ENCODE measurements at regions not wholly inside any gene's neighbourhood (a gene's known extent, or its start where the extent isn't known, plus 50 kb on each side); places are given as distances from the start of the nearest gene placed in this dataset.

DNA sequence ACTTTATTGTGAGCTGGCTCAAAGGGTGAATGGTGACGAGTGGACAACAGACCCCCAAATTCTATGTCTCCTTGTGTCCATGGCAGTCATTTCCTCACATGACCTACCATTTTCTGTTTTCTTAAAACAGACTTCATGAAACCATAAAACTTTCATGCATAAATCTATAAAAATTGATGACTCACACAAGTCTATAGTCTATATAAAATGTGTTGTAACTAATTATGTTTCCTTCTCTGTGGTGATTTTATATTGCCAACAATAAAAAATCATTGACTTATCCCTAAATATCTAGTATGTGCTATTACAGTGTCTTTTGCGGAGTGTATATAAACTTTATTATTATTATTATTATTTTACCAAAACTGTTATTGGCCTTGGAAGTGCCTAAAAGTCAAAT lies 382.4 kb downstream of the MAT2B start:
- Mint-ChIP-seq H3K9me3 (0 out of 2 replicates have a peak, but pooled peaks cover 5% of the 10 kb centered on the region), H3K4me1 (peaks cover 16% of the 10 kb centered on the region), H3K27me3 (ENCODE audit: low read depth) (no peaks in the 10 kb centered on the region), H3K36me3 (no peaks in the 10 kb centered on the region), H3K27ac (no peak overlapping the region), H3K4me3 (no peak overlapping the region)
- ChIA-PET CTCF (no interaction called here), POLR2A (no interaction called here)
- ATAC-seq (no peak), DNase-seq (ENCODE audit: low spot score) (no peak)
- TF ChIP-seq ETV6 (CRISPR knock-in tag; IDR thresholded peaks at IDR 0.05), result no peak
- TF ChIP-seq, protein P1, sequence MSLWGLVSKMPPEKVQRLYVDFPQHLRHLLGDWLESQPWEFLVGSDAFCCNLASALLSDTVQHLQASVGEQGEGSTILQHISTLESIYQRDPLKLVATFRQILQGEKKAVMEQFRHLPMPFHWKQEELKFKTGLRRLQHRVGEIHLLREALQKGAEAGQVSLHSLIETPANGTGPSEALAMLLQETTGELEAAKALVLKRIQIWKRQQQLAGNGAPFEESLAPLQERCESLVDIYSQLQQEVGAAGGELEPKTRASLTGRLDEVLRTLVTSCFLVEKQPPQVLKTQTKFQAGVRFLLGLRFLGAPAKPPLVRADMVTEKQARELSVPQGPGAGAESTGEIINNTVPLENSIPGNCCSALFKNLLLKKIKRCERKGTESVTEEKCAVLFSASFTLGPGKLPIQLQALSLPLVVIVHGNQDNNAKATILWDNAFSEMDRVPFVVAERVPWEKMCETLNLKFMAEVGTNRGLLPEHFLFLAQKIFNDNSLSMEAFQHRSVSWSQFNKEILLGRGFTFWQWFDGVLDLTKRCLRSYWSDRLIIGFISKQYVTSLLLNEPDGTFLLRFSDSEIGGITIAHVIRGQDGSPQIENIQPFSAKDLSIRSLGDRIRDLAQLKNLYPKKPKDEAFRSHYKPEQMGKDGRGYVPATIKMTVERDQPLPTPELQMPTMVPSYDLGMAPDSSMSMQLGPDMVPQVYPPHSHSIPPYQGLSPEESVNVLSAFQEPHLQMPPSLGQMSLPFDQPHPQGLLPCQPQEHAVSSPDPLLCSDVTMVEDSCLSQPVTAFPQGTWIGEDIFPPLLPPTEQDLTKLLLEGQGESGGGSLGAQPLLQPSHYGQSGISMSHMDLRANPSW (CRISPR knock-in tag; conservative IDR thresholded peaks at IDR 0.05; ENCODE audit: low read depth), result no peak
- TF ChIP-seq, protein P2, sequence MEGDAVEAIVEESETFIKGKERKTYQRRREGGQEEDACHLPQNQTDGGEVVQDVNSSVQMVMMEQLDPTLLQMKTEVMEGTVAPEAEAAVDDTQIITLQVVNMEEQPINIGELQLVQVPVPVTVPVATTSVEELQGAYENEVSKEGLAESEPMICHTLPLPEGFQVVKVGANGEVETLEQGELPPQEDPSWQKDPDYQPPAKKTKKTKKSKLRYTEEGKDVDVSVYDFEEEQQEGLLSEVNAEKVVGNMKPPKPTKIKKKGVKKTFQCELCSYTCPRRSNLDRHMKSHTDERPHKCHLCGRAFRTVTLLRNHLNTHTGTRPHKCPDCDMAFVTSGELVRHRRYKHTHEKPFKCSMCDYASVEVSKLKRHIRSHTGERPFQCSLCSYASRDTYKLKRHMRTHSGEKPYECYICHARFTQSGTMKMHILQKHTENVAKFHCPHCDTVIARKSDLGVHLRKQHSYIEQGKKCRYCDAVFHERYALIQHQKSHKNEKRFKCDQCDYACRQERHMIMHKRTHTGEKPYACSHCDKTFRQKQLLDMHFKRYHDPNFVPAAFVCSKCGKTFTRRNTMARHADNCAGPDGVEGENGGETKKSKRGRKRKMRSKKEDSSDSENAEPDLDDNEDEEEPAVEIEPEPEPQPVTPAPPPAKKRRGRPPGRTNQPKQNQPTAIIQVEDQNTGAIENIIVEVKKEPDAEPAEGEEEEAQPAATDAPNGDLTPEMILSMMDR (IDR thresholded peaks at IDR 0.05), result no peak
- TF ChIP-seq TEAD1 (CRISPR knock-in tag; IDR thresholded peaks at IDR 0.05), result no peak
- TF ChIP-seq SMAD4 (CRISPR knock-in tag; IDR thresholded peaks at IDR 0.05), result no peak
- TF ChIP-seq ZNF396 (CRISPR knock-in tag; IDR thresholded peaks at IDR 0.05; ENCODE audit: borderline replicate concordance), result no peak
- TF ChIP-seq, protein P3, sequence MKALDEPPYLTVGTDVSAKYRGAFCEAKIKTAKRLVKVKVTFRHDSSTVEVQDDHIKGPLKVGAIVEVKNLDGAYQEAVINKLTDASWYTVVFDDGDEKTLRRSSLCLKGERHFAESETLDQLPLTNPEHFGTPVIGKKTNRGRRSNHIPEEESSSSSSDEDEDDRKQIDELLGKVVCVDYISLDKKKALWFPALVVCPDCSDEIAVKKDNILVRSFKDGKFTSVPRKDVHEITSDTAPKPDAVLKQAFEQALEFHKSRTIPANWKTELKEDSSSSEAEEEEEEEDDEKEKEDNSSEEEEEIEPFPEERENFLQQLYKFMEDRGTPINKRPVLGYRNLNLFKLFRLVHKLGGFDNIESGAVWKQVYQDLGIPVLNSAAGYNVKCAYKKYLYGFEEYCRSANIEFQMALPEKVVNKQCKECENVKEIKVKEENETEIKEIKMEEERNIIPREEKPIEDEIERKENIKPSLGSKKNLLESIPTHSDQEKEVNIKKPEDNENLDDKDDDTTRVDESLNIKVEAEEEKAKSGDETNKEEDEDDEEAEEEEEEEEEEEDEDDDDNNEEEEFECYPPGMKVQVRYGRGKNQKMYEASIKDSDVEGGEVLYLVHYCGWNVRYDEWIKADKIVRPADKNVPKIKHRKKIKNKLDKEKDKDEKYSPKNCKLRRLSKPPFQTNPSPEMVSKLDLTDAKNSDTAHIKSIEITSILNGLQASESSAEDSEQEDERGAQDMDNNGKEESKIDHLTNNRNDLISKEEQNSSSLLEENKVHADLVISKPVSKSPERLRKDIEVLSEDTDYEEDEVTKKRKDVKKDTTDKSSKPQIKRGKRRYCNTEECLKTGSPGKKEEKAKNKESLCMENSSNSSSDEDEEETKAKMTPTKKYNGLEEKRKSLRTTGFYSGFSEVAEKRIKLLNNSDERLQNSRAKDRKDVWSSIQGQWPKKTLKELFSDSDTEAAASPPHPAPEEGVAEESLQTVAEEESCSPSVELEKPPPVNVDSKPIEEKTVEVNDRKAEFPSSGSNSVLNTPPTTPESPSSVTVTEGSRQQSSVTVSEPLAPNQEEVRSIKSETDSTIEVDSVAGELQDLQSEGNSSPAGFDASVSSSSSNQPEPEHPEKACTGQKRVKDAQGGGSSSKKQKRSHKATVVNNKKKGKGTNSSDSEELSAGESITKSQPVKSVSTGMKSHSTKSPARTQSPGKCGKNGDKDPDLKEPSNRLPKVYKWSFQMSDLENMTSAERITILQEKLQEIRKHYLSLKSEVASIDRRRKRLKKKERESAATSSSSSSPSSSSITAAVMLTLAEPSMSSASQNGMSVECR (CRISPR knock-in tag; IDR thresholded peaks at IDR 0.05; ENCODE audit: borderline replicate concordance), result no peak
- no peak for TF ChIP-seq GABPB1 (CRISPR knock-in tag; IDR thresholded peaks at IDR 0.05)

DNA sequence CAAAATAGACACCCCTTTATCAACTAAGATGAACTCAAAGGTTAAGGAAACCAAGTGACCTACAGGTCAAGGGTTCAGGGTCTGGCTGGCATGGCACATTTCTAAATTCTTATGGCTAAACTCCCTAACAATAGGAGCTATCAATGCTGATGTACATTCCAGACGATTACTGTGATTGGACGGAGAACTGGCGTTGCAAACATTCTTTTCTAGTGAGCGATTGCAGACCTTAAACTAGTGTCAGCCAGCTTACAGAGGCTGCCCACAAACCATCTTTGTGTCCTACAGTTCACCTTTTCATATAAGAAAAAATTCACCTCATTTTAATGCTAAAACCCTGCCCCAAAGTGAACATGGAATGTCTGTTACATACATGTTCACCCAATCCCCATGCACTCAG lies 382.9 kb downstream of the MAT2B start:
- H3K27ac Mint-ChIP-seq, result 0 out of 2 replicates have a peak overlapping the region, but pooled peaks have one; percentile 25
- no peak overlapping the region for H3K4me3 Mint-ChIP-seq
- ATAC-seq (no peak), DNase-seq (ENCODE audit: low spot score) (no peak)
- H3K4me1 Mint-ChIP-seq, result peaks cover 21% of the 10 kb centered on the region
- no peaks in the 10 kb centered on the region for H3K36me3 Mint-ChIP-seq
- TF ChIP-seq, protein P4, sequence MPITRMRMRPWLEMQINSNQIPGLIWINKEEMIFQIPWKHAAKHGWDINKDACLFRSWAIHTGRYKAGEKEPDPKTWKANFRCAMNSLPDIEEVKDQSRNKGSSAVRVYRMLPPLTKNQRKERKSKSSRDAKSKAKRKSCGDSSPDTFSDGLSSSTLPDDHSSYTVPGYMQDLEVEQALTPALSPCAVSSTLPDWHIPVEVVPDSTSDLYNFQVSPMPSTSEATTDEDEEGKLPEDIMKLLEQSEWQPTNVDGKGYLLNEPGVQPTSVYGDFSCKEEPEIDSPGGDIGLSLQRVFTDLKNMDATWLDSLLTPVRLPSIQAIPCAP (CRISPR knock-in tag; IDR thresholded peaks at IDR 0.05), result no peak
- no peak for TF ChIP-seq CREM (CRISPR knock-in tag; IDR thresholded peaks at IDR 0.05)
- no peaks in the 10 kb centered on the region for H3K27me3 Mint-ChIP-seq (ENCODE audit: low read depth)
- CTCF ChIA-PET, result no interaction called here
- POLR2A ChIA-PET, result no interaction called here
- H3K9me3 Mint-ChIP-seq, result 0 out of 2 replicates have a peak, but pooled peaks cover 5% of the 10 kb centered on the region

DNA sequence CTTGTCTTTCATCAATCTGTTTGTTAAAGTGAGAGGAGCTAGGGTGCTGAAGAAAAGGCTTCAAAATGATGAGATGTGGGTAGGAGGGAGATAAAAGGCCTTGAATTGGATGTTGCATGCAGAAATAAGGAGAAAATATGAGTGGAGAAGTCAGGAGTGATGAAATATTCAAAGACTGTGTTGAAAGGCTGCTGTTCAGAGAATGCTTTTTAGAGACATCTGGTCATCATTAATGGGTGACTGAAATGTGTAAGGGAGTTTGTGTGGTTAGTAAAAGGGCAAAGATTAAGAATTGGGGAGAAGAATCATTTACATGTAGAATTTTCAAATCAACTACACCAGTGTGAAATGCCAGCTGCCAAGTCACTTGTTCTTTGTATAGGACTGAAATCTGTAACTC lies 383.9 kb downstream of the MAT2B start:
- no peak overlapping the region for H3K4me3 Mint-ChIP-seq
- H3K4me1 Mint-ChIP-seq, result peaks cover 29% of the 10 kb centered on the region
- ChIA-PET CTCF (no interaction called here), POLR2A (no interaction called here)
- TF ChIP-seq NFYB (CRISPR knock-in tag; conservative IDR thresholded peaks at IDR 0.05; ENCODE audit: low read depth) (no peak), ZNF263 (CRISPR knock-in tag; IDR thresholded peaks at IDR 0.05; ENCODE audit: low read depth) (no peak), RELA (CRISPR knock-in tag; IDR thresholded peaks at IDR 0.05; ENCODE audit: borderline replicate concordance) (no peak), ZNF219 (CRISPR knock-in tag; IDR thresholded peaks at IDR 0.05; ENCODE audit: borderline replicate concordance) (no peak), SP1 (CRISPR knock-in tag; conservative IDR thresholded peaks at IDR 0.05) (no peak), ZNF423 (CRISPR knock-in tag; IDR thresholded peaks at IDR 0.05) (no peak)
- TF ChIP-seq, protein P5, sequence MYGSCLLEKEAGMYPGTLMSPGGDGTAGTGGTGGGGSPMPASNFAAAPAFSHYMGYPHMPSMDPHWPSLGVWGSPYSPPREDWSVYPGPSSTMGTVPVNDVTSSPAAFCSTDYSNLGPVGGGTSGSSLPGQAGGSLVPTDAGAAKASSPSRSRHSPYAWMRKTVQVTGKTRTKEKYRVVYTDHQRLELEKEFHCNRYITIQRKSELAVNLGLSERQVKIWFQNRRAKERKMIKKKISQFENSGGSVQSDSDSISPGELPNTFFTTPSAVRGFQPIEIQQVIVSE (CRISPR knock-in tag; IDR thresholded peaks at IDR 0.05; ENCODE audit: borderline replicate concordance), result no peak
- TF ChIP-seq, protein P6, sequence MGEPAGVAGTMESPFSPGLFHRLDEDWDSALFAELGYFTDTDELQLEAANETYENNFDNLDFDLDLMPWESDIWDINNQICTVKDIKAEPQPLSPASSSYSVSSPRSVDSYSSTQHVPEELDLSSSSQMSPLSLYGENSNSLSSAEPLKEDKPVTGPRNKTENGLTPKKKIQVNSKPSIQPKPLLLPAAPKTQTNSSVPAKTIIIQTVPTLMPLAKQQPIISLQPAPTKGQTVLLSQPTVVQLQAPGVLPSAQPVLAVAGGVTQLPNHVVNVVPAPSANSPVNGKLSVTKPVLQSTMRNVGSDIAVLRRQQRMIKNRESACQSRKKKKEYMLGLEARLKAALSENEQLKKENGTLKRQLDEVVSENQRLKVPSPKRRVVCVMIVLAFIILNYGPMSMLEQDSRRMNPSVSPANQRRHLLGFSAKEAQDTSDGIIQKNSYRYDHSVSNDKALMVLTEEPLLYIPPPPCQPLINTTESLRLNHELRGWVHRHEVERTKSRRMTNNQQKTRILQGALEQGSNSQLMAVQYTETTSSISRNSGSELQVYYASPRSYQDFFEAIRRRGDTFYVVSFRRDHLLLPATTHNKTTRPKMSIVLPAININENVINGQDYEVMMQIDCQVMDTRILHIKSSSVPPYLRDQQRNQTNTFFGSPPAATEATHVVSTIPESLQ (CRISPR knock-in tag; IDR thresholded peaks at IDR 0.05), result no peak
- ATAC-seq, result no peak
- H3K36me3 Mint-ChIP-seq, result no peaks in the 10 kb centered on the region
- no peak for DNase-seq (ENCODE audit: low spot score)
- no peaks in the 10 kb centered on the region for H3K27me3 Mint-ChIP-seq (ENCODE audit: low read depth)
- H3K9me3 Mint-ChIP-seq, result 0 out of 2 replicates have a peak, but pooled peaks cover 5% of the 10 kb centered on the region
- H3K27ac Mint-ChIP-seq, result no peak overlapping the region
